Uterus (tissue), 3 donors: ENCODE measurements at regions not wholly inside any gene's neighbourhood (a gene's known extent, or its start where the extent isn't known, plus 50 kb on each side); places are given as distances from the start of the nearest gene placed in this dataset.
A peak's percentile ranks its signal among the peaks of the same experiment; 100 is the strongest.
"Not testable (repeated sequence)": the region's sequence is repeated elsewhere in the genome, so short reads cannot be mapped to it uniquely, and the experiment has no call there.

ENCODE experiments used
- DNase-seq, 2 donors: peaks; one replicate each; pipeline ENCODE4 v3.0.0-alpha.2; 2019 to 2020
- H3K27ac ChIP-seq, 2 donors: fragments of 200-600 bp; sonication (generic); 1 replicate in 1 of 2; 2 replicates in 1 of 2; pipeline ENCODE4 v1.5.1; 2016 to 2018
- H3K27me3 ChIP-seq, 2 donors: fragments of 200-600 bp; sonication (generic); one replicate each; pipeline ENCODE4 v1.5.1; 2018 to 2019; ENCODE audit warnings: control low read depth in 1 of 2
- H3K36me3 ChIP-seq, 2 donors: fragments of 200-600 bp; sonication (generic); one replicate each; pipeline ENCODE4 v1.5.1; 2019; ENCODE audit warnings: control low read depth in 1 of 2
- H3K4me1 ChIP-seq, 2 donors: fragments of 200-600 bp; sonication (generic); one replicate each; pipeline ENCODE4 v1.5.1; 2018 to 2019; ENCODE audit warnings: control low read depth in 1 of 2
- H3K4me3 ChIP-seq, 2 donors: fragments of 200-600 bp; sonication (generic); 1 replicate in 1 of 2; 2 replicates in 1 of 2; pipeline ENCODE4 v1.5.1; 2018 to 2019; ENCODE audit warnings: mild to moderate bottlenecking in 1 of 2
- H3K9me3 ChIP-seq, 2 donors: fragments of 200-600 bp; sonication (generic); one replicate each; pipeline ENCODE4 v1.5.1; 2019; ENCODE audit warnings: control low read depth in 1 of 2
- CTCF ChIP-seq, 4 experiments: fragments of 200-600 bp in 2 of 4; fragments of 450-650 bp in 2 of 4; sonication (generic) in 2 of 4; IDR thresholded peaks; one replicate each; pipeline ENCODE4 v1.5.1; 2016 to 2019; ENCODE audit warnings: antibody characterized with exemption in 4 of 4, mild to moderate bottlenecking in 2 of 4, moderate library complexity in 1 of 4
- POLR2A ChIP-seq, 2 donors: fragments of 450-650 bp; IDR thresholded peaks; one replicate each; pipeline ENCODE4 v1.6.1; 2016; ENCODE audit warnings: antibody characterized with exemption in 2 of 2, mild to moderate bottlenecking in 1 of 2, moderate library complexity in 1 of 2
- intact Hi-C: fragments of 100-400 bp; cut with DNase I; formaldehyde crosslinking; loops from one replicate; pipeline ENCODE4 v1.15.1; 2023; ENCODE audit warnings: low total_unique reads
- donor health status: DM: yes; HTN: yes; CAD: no.

GRCh38 chr12:46562625-46563225 is 190.2 kb upstream of the SLC38A2 start:
- Histone ChIP-seq H3K27me3 (no peaks in the 10 kb centered on the region), H3K4me3 (no peak overlapping the region), H3K4me1 (no peaks in the 10 kb centered on the region), H3K9me3 (no peaks in the 10 kb centered on the region), H3K27ac (no peak overlapping the region), H3K36me3 (no peaks in the 10 kb centered on the region)
- intact Hi-C loops = no loop called here
- no peak for DNase-seq
- TF ChIP-seq CTCF (IDR thresholded peaks at IDR 0.05) = no peak

- intact Hi-C loops, H3K9me3 ChIP-seq, H3K36me3 ChIP-seq, H3K27me3 ChIP-seq, H3K4me3 ChIP-seq, H3K27ac ChIP-seq, H3K4me1 ChIP-seq, DNase-seq: not testable (repeated sequence)
Measured at GRCh38 chr12:46561769-46562624, 189.4 kb upstream of the SLC38A2 start.

DNA sequence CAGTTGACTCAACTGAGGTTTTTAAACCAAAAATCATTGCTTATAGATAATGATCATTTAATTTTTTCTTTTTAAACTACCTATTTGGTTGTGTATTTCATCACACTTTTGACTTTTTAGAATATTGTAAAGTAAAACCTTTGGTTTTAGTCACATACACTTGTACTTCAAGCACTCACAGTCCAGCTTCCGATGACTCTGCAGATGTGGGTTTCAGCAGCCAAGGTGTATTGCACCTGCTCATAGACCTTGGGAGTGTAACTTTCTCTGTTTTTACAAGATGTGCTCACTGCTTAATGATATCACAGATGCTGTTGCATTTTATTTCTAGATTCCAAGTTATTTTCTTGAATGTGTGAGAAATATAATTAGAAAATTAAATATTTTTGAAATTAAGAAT is 188.3 kb upstream of the SLC38A2 start:
- no peaks in the 10 kb centered on the region for H3K9me3 ChIP-seq
- no peaks in the 10 kb centered on the region for H3K36me3 ChIP-seq
- no peak overlapping the region for H3K4me3 ChIP-seq
- intact Hi-C loops = no loop called here
- TF ChIP-seq CTCF (IDR thresholded peaks at IDR 0.05) (no peak), POLR2A (IDR thresholded peaks at IDR 0.05) (no peak)
- no peak for DNase-seq
- H3K27me3 ChIP-seq = no peaks in the 10 kb centered on the region
- peaks cover 0 to 1% of the 10 kb centered on the region in 2 donors for H3K4me1 ChIP-seq
- peak overlapping the region; percentile 71 to 81 for H3K27ac ChIP-seq

- intact Hi-C loops = no loop called here
- peaks cover 0 to 9% of the 10 kb centered on the region in 2 donors for H3K4me1 ChIP-seq
- H3K9me3 ChIP-seq = no peaks in the 10 kb centered on the region
- H3K36me3 ChIP-seq = no peaks in the 10 kb centered on the region
- DNase-seq = no peak
- H3K4me3 ChIP-seq = no peak overlapping the region
- TF ChIP-seq CTCF (IDR thresholded peaks at IDR 0.05) (no peak), POLR2A (IDR thresholded peaks at IDR 0.05) (no peak)
- H3K27me3 ChIP-seq = no peaks in the 10 kb centered on the region
- H3K27ac ChIP-seq = peak overlapping the region; percentile 71 to 81
Measured at GRCh38 chr12:46560089-46560488, 187.5 kb upstream of the SLC38A2 start.

DNA sequence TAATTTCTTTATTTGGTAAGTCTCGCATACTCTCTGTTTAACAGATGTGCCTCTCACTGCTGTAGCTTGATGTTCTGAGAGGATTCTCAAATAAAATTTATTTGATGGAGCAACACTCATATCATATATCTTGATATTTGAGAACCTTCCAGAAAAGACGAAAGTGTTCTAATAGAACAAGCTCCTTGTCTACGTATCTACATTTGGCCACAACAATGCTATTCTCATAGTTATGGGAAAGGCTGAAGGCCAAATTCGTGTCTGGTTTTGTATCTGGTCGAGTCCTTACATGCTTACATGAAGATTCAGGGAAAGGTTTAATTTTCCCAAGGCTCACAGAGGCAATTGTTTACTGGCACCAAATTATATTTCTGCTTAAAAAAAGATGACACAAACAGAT is 186.7 kb upstream of the SLC38A2 start:
- Histone ChIP-seq H3K4me1 (peaks cover 0 to 11% of the 10 kb centered on the region in 2 donors), H3K27me3 (no peaks in the 10 kb centered on the region), H3K27ac (peak overlapping the region; percentile 71 to 81), H3K4me3 (no peak overlapping the region), H3K9me3 (no peaks in the 10 kb centered on the region), H3K36me3 (no peaks in the 10 kb centered on the region)
- TF ChIP-seq POLR2A (IDR thresholded peaks at IDR 0.05) = no peak
- no peak for TF ChIP-seq CTCF (IDR thresholded peaks at IDR 0.05)
- no peak for DNase-seq
- intact Hi-C loops = no loop called here
